ENCODE measurements at regions not wholly inside any gene's neighbourhood (a gene's known extent, or its start where the extent isn't known, plus 50 kb on each side); places are given as distances from the start of the nearest gene placed in this dataset.

DNA sequence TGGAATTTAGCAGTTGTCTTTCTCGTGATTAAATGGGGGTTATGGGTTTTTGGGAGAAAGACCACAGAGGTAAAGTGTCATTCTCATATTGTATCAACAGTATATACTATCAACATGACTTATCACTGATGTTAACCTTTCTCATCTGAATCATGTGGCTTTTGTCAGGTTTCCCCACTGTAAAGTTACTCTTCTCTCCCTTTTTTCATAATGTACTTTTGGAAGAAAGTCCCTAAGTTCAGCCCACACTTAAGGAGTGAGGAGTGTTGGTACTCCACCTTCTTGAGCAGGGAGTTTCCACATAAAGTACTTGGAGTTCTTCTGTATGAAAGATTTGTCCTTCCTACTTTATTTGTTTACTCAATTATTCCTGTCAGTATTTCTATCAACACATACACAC, 169.9 kb downstream of the ZNF330 start:
- intact Hi-C loops (cut with DNase I), result no loop called here
- DNase-seq, result no peak

DNA sequence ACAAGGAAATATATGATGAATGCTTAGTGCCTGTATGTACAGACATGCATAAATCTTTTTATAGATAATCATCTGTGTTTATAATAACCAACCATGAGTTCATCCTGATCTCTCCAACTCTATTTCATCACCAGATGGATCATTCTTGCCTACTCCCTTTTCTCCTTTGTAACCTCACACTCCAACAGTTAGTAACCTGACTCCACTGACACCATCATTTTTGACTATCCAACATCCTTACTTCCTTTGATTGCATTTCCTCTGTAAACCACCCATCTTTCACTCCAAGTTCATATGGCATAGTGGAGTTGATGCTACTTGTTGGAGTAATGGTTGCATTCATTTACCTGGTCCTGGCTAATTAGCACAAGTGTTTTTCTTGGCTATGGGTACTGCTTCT, 170.6 kb downstream of the ZNF330 start:
- DNase-seq, result no peak
- intact Hi-C loops (cut with DNase I), result no loop called here

DNA sequence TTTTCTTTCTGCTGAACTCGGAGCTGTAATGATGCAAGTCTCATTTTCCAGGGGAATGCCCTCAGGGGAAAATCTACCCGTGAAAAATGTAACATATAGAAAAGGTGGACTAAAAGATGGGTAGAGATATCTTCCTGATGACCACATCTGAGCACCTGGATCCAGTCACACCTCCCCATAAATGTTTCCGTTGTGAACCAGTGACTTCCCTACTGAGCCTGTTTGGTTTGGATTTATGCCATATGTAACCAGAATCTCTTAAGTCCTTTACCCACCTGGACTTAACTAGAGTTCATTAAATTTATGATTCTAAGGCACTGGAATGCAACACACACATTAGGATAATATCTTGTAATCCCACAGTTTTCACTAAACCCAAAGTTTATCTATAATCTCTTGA, 171.1 kb downstream of the ZNF330 start:
- intact Hi-C loops (cut with DNase I), result no loop called here
- DNase-seq, result no peak

DNA sequence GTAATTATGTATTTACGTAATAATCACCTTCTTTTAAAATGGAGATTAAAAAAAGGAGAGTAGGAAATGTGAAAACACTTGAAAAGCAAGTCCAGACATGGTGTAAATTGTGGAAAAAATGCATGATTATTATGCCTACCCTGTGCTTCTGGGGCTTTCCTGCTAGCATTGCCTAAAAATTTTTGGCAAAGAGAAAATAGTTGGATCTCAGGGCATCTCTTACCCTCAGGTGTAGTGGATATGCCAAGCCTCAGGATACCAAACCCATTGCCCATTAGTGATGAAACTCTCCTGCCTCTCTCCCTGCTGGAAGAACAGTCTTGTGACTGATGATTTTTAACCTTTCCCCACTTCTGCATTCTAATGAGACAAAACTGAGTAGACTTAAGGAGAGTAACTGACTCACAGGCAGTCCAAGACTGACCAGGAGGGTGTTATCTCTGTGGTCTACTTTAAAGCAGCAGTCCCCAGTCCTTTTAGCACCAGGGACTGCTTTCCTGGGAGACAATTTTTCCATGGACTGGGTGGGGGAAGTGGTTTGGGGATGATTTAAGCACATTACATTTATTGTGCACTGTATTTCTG, 174.6 kb downstream of the ZNF330 start:
- DNase-seq, result no peak
- intact Hi-C loops (cut with DNase I), result no loop called here

DNA sequence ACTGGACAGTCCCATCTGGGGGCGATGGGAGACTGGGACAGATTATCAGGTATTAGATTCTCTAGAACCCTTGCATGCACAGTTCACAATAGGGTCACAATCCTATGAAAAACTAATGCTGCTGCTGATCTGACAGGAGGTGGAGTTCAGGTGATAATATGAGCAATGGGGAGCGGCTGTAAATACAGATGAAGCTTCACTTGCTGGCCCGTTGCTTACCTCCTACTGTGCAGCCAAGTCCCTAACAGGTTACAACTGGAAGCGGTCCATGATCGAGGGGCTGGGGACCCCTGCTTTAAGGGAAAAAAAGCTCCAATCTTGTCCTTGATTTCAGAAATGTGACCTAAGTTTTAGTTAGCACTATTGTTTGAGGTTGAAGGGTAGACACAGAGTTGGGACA, 175.2 kb downstream of the ZNF330 start:
- no peak for DNase-seq
- intact Hi-C loops (cut with DNase I), result no loop called here

DNA sequence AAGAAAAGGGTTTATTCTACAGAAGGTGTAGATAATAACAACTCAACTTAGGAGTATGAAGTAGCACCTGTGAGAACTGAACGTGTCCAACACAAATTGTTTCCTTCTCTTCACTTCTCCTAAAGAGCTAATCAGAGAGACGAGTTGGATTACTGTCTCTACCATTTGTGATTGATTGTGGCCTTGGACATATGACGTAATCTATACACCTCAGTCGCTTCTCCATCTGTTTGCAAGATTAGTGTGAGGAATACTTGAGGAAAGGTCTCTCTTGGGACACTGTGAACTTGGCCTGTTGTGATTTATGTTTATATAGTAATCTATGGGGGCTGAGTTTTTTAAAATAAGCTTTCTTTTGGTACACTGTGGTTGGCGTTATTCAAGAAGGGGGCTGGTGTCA, 182.0 kb downstream of the ZNF330 start:
- intact Hi-C loops (cut with DNase I), result no loop called here
- DNase-seq, result no peak

DNA sequence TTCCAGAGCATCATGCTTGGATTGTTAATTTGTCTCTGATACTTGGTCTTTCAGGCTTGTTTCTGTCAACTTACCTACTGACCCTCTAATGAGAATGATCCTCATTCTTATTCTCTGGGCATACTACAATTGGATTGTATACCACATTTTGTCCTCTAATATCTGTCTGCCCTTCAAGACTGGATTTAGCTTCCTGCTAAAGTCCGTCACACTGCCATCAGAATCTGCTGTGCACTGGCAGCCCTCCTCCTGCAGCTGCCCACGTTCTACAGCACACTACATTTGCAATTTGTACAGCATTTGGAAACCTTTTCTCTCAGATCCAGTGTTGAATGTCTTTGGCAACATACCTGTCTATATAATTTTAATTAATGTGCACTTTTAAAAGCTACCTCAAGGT, 183.1 kb downstream of the ZNF330 start:
- DNase-seq, result no peak
- intact Hi-C loops (cut with DNase I), result no loop called here

DNA sequence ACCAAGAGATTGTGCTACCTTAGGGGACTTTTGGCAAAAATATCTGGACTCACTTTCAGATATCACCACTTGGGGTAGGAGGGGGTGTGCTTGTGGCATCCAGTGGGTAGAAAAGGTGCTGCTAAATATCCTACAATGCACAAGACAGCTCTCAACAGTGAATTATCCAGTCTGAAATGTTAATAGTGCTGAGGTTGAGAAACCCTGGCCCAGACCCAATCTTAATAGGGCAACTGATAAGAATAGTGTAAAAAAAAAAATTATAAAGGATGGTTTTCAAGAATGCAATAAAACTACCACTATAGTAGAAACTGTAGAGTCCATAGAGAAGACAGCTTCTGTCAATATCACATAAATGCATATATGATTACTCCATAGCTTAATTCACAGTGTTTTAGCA, 185.5 kb downstream of the ZNF330 start:
- no peak for DNase-seq
- intact Hi-C loops (cut with DNase I), result no loop called here

DNA sequence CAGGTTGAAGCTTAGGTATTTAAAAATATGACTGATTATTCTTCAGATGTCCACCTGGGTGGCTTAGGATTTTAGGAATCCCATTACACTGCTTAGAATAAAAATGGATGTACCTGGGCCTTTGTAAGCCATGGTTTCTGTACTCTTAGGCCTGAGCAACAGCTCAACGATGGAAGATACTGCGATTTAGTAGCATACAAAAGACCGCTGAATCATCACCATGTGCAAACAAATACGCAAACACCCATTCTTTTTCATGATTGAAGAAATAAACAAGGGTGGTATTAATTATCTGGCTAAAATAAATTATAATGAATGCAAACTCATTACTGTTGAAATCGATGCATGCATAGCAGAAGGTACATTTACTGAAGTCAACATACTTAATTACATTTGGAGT, 188.9 kb downstream of the ZNF330 start:
- intact Hi-C loops (cut with DNase I), result no loop called here
- no peak for DNase-seq

DNA sequence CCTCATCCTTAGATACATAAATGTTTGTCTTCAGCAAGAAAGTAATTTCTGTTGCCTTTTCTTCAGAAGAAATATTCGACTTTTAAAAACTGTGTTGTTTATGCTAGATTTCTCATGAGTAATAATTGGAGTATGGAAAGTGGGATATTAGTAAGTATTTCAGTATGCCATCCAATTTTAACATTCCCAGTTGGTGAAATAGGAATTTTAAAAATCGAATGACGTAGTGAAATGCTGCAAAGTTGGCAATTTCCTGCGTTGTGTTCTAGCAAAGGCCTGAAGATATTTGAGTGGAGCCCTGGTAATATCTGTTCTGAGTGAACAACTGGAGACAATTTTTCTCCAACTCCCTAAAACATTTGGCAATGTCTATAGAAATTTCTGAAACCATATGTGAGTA, 190.1 kb downstream of the ZNF330 start:
- no peak for DNase-seq
- intact Hi-C loops (cut with DNase I), result no loop called here

DNA sequence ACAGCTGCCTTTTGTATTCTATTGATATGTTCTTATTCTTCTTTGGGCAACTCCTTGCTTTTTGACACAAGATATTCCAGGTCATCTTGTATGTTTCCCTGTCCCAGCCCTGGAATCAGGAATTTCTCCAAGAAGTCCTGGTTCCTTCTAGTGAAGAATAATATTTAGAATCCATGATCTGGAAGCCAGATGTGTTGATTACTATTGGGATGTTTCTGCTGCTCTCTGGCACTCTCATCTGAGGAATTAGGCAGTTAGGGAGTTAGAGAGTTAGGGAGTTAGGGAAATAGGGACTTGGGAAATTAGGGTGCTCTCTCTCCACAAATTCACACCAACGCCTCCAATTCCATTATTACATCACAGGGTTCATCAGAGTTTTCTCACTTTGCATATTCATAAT, 191.2 kb downstream of the ZNF330 start:
- no peak for DNase-seq
- intact Hi-C loops (cut with DNase I), result no loop called here

DNA sequence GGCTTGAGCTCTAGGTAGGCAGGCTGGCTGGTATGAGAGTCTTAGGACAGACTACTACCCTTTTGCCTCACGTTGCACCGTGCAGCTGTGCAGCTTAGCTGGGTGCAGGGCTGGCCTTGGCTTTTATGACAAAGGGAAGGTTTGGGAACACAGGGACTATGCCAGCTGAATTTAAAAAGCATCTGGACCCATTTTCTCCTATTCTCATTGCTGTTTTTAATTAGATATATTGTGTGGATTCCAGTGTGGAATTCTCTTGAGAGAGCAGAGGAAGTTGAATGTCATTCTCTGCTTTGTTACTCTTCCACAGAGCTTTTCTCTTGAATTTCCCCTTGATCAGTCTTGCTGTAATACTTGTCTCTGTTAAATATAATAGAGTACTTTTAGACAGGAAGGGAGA, 192.7 kb downstream of the ZNF330 start:
- intact Hi-C loops (cut with DNase I), result no loop called here
- DNase-seq, result no peak

DNA sequence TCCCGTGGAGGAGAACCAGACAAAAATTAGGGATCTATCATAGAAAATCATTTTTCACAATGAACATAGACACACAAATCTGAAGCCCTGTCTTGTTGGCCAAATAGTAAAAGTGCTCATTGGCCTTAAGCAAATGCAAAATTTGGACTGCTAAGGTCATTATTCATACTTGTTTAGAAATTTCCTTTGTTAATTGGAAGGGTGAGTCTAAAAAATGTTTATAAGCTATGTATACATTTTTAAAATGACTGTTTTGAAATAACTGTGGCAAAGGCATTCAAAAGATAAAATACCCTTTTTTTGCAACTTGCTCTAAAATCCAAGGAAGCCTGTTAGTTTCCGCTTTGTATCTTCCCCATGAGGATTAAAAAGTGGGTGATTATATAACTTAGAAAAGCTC, 195.0 kb downstream of the ZNF330 start:
- intact Hi-C loops (cut with DNase I), result no loop called here
- DNase-seq, result no peak

DNA sequence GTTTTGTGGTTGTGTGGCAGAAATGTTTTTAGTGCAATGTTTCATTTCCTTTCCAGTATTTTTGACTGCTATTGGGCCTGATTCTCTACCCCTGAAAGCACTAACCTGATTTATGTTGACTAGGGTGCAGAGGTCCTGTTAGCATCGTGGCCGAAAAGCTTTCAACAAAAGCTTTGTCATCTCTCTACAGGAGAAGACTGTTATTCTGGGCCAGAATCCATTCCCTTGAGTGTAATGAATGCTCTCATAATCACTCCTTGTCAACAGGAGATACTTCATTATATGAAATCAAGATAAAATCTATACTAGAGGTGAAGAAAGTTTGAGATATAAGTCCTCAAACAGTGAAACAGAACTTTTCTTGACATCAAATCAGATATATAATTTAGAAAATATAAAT, 195.5 kb downstream of the ZNF330 start:
- no peak for DNase-seq
- intact Hi-C loops (cut with DNase I), result no loop called here

DNA sequence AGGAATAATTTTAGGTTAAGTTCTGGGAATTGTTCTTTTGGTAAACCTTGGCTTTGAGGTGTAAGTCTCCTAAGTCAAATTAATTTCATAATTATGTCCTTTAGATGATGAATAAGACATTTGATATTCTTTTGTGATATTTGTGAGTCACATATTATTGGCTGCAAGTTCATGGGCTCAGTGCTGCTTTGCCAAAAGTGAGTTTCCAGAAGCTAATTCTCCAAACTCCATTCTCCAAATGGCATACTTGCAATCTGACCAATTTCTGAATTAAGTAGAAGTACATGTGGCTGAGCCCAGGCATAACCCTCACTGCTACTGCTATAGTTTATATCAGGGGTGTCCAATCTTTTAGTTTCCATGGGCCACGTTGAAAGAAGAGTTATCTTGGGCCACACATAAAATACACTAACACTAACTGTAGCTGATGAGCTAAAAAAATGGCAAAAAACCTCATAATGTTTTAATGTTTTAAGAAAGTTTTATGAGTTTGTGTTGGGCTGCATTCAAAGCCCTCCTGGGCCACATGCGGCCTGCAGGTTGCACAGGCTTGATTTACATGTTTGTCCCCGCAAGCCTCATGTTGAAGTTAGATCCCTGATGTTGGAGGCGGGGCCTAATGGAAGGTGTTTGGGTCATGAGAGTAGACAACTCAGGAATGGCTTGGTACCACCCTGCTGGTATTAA, 196.1 kb downstream of the ZNF330 start:
- no peak for DNase-seq
- intact Hi-C loops (cut with DNase I), result no loop called here

DNA sequence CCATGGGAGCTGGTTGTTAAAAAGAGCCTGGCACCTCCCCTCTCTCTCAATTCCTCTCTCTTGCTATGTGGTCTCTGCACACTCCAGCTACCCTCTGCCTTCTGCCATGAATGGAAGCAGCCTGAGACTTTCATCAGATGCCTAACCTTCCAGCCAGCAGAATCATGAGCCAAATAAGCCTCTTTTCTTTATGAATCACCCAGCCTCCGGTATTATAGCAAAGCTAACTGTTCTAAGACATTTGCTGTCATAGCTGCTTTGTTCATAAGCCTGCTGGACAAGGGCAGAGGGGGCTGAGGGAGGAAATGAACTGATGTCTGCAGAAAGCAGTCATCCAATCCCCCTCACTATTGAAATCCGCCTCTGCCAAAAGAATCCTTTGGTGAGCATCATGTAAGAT, 196.7 kb downstream of the ZNF330 start:
- intact Hi-C loops (cut with DNase I), result no loop called here
- DNase-seq, result no peak

DNA sequence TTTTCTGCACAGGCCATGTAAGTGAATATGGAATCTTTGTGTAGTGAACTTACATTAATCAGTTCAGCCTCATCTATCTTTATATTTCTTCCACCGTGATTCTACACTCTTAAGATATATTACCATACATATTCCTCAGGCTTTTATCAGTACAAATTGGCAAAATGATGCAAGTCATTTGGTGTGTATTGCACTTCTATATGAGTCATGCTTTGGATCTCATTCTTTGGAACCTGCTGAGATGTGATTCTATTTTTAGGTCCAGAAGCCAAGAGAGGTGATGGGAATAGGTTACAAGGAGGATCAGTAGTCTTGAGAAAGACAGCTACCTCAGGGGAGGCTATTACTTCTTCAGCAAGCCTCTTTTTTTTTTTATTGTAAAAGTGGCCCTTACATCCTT, 204.4 kb downstream of the ZNF330 start:
- intact Hi-C loops (cut with DNase I), result no loop called here
- DNase-seq, result no peak

DNA sequence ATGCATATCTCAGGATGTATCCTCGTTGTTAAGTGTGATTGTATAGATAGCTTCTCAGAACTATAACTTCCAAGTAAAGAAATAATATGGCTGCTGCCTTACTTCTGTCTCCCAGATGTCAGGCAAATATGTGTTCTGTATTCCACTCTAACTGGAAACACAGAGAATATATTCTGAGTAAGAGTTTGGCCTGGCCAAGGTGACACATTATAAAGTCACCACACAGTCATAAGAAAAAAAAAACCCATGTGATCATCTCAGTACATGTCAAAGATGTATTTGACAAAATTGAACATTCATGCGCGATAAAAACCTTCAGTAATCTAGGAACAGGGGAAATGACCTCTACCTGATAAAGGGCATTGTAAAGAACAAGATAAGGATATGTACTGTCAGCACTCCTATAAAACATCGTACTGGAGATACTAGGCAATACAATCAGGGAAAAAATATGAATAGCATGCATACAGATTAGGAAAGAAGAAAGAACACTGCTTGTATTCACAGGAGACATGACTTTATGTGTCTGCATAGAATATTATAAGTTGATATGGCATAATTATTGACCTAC, 207.1 kb downstream of the ZNF330 start:
- intact Hi-C loops (cut with DNase I), result no loop called here

DNA sequence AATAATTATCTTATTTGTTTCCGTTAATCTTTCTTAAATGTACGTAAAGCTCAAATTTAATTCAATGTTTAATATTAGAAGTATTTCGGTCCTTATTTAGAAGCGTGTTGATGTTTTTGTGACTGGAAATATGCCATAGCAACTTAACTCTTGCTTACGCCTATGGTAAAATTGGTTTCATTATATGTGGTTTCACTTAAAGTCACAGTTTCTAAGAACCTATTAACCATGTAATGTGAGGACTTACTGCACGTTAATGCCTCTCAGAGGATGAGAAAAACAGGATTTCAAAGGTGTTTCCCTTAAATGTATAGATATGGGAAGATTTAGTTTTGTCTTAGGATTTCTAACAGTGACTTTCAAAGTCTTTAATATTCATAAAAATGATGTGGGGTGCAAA, 206.4 kb upstream of the IL15 start:
- no peak for DNase-seq
- intact Hi-C loops (cut with DNase I), result no loop called here

More for the DNA sequence above, 207.1 kb downstream of the ZNF330 start:
- DNase-seq, result no peak

DNA sequence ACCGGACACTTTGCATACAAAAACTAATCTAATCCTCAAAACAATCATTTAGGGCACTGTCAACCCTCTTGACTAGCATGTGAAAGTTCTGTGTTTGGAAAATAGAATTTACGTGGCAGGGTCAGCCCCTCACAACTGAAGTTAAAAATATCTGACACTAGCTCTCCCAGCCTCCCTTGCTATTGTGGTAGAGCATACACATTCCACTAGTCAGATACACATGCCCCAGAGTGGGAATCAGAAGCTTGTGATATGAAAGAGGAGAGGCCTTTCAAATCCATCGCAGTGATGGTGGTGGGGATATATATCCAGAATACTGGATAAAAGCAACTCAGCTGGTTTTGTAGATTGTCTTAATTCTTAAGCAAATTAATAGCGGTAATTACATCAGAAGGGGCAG, 205.7 kb upstream of the IL15 start:
- intact Hi-C loops (cut with DNase I), result no loop called here
- no peak for DNase-seq

DNA sequence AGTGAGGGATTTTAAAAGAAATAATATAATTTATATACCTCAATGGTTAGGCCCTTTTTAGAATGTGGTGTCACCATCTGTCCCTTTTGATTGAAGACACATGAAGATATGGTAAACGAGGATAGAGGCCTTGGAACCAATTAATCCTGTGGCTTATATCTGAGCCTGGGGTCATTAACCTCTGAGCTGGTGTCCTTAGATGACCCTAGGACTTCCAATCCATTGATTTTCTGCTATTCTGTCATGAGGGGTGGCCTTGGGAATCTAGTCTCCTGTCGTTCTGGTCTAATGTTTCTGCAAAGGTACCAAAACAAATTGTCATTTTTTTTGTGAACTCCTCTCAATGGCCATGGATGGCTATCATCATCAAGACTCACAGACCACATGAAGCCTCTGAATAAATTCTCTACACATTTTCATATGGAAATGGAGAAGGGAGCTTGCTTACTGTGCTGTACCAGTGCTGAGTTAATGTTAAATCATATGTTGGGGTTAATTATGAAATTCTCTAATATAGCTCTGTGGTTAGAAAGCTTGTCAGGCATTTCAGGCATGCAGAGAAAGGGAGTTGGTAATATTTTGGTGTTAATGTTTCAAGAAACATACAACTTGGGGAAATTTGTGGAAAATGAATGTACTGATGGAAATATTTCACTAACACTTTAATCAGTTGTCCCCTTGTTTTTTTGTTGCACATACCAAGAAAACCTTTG, 204.2 kb upstream of the IL15 start:
- intact Hi-C loops (cut with DNase I), result no loop called here
- DNase-seq, result no peak
